AG04449 (cell line): ENCODE measurements at regions not wholly inside any gene's neighbourhood (a gene's known extent, or its start where the extent isn't known, plus 50 kb on each side); places are given as distances from the start of the nearest gene placed in this dataset.
A peak's percentile ranks its signal among the peaks of the same experiment; 100 is the strongest.

Source experiments
- CTCF ChIA-PET: fragments of 350-600 bp; formaldehyde crosslinking; extraction: SDS; loops from one replicate; lab custom pipeline; 2021; ENCODE audit warnings: antibody characterized with exemption; lab: Yijun Ruan, JAX
- POLR2A ChIA-PET: fragments of 400-600, 350-600 bp; formaldehyde crosslinking; extraction: SDS; loops from one replicate; lab custom pipeline; 2020; ENCODE audit warnings: antibody characterized with exemption, inconsistent platforms; lab: Yijun Ruan, JAX
- DNase-seq: peaks from one replicate; pipeline ENCODE4 v3.0.0-alpha.2; 2010; ENCODE audit warnings: low read depth, low spot score
- H3K4me3 ChIP-seq: 2 replicates; pipeline ENCODE4 v1.5.1; 2011; ENCODE audit warnings: low read depth, mild to moderate bottlenecking, control low read depth, low read length
- CTCF ChIP-seq: IDR thresholded peaks from one replicate; pipeline ENCODE4 v1.5.1; 2011; ENCODE audit warnings: mild to moderate bottlenecking, moderate library complexity, low read length, control low read depth, inconsistent platforms; ENCODE audit not compliant: insufficient read depth; ENCODE audit errors: missing control alignments

DNA sequence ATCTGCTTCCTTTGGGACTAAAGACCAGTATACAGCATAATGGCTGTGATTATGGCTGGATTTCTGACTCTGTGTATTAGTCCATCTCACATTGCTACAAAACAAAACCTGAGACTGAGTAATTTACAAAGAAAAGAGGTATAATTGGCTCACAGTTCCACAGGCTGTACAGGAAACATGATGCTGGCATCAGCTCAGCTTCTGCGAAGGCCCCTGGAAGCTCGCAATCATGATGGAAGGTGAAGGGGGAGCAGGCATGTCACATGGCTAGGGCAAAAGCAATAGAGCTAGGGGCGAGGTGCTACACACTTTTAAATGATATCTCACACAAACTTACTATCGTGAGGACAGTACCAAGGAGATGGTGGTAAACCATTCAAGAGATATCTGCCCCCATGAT lies 68.0 kb upstream of the GADL1 start:
- POLR2A ChIA-PET, result no interaction called here
- TF ChIP-seq CTCF, result no peak
- CTCF ChIA-PET, result no interaction called here
- DNase-seq, result no peak
- no peak overlapping the region for H3K4me3 ChIP-seq

DNA sequence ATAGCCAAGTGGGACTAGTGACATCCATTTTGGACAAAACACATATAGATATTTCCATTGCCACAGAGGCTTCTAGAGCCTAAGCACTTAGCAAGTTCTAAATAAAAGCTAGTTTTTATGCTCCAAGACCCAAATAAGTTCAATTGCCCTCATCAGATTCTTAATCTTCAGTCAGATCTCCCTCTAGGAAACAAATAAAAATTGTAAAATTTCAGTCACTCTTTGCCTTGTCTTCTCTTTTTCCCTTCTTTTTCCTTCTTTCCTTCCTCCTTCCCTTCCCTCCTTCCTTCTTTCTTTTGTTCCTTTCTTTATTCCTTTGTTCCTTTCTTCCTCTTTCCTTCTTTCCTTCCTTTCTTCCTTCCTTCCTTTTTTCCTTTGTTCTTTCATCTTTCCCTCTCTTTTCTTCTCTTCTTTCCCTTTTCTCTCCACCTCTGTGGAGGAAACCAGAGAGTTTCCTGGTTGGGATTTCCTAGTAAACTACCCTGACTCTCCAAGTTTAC lies 68.8 kb upstream of the GADL1 start:
- DNase-seq, result no peak
- no peak overlapping the region for H3K4me3 ChIP-seq
- TF ChIP-seq CTCF, result no peak
- POLR2A ChIA-PET, result no interaction called here
- CTCF ChIA-PET, result no interaction called here

- DNase-seq, result no peak
- no peak overlapping the region for H3K4me3 ChIP-seq
- ChIA-PET POLR2A (no interaction called here), CTCF (no interaction called here)
- no peak for TF ChIP-seq CTCF
Observed at GRCh38 chr3:30964612-30965011, 70.2 kb upstream of the GADL1 start.

- POLR2A ChIA-PET, result no interaction called here
- no peak overlapping the region for H3K4me3 ChIP-seq
- CTCF ChIA-PET, result interaction anchor here (0.7 to 1.5 kb wide), 2 partner anchors 15 to 43 kb away, joined by 3 to 4 read pairs; no protein-coding TSS in a partner anchor
- DNase-seq, result no peak
- no peak for TF ChIP-seq CTCF
Observed at GRCh38 chr3:30966896-30967295, 72.4 kb upstream of the GADL1 start.

- no peak overlapping the region for H3K4me3 ChIP-seq
- peak; percentile 16 for TF ChIP-seq CTCF
- POLR2A ChIA-PET, result no interaction called here
- no peak for DNase-seq
- CTCF ChIA-PET, result no interaction called here
Observed at GRCh38 chr3:30970183-30970582, 75.7 kb upstream of the GADL1 start.

DNA sequence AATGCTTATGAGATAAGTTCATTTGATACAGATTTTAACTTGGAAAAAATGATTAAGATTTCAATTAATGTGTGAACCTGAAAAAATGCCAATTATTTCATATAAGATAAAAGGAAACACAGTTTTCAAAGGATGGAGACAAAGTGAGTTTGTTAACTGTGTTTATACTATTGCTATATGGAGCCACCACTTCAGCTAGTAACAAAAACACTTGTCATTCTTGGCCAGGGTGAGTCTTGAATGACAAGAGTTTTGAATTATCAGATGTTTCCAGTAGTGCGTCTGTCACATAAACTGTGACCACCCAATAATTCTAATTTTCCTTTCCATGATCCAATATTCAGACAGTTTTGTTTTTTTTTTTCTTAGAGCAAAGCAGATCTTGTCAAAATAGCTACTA lies 78.0 kb upstream of the GADL1 start:
- POLR2A ChIA-PET, result no interaction called here
- no peak for DNase-seq
- CTCF ChIA-PET, result interaction anchor here (1.7 kb wide), 1 partner anchor 930 kb away, joined by 3 read pairs; no protein-coding TSS in a partner anchor
- no peak for TF ChIP-seq CTCF
- H3K4me3 ChIP-seq, result no peak overlapping the region
